IMR-90 (cell line): ENCODE measurements at regions not wholly inside any gene's neighbourhood (a gene's known extent, or its start where the extent isn't known, plus 50 kb on each side); places are given as distances from the start of the nearest gene placed in this dataset.

Source experiments
- ATAC-seq: fragments of 200-7000 bp; cut with Tn5 transposase; 2 replicates; pipeline ENCODE4 v1.9.1; 2020; ENCODE audit warnings: low read depth, mild to moderate bottlenecking, moderate library complexity
- BruUV-seq: library from RNA; stranded (reverse); fragments of 400-500 nt; replicated peaks from 2 replicates; lab custom pipeline; 2021; lab: Mats Ljungman, UMichigan
- CTCF ChIA-PET: fragments of 300-600 bp; formaldehyde crosslinking; extraction: SDS; loops from one replicate; lab custom pipeline; 2021; ENCODE audit warnings: antibody characterized with exemption; lab: Yijun Ruan, JAX
- POLR2A ChIA-PET: fragments of 300-600 bp; sonication (Branson Sonifier 250); formaldehyde crosslinking; loops from one replicate; lab custom pipeline; 2022; ENCODE audit warnings: antibody characterized with exemption; ENCODE audit not compliant: unreplicated experiment; lab: Charles Lee
- DNase-seq: peaks from one replicate; pipeline ENCODE4 v3.0.0; 2013
- H2AFZ ChIP-seq: replicated peaks from 2 replicates; pipeline ENCODE3; 2013; ENCODE audit warnings: low read length, mild to moderate bottlenecking; ENCODE audit not compliant: poor library complexity
- H2AK5ac ChIP-seq: 2 replicates; pipeline ENCODE4 v1.6.1; 2013; ENCODE audit warnings: low read depth, low read length, inconsistent platforms
- H2AK9ac ChIP-seq: replicated peaks from 2 replicates; pipeline ENCODE3; 2013; ENCODE audit warnings: mild to moderate bottlenecking, low read depth, low read length, moderate library complexity; ENCODE audit not compliant: poor library complexity
- H2BK120ac ChIP-seq: 2 replicates; pipeline ENCODE4 v1.6.1; 2013; ENCODE audit warnings: low read depth, low read length, inconsistent platforms
- H2BK15ac ChIP-seq: 3 replicates; pipeline ENCODE4 v1.6.1; 2013; ENCODE audit warnings: low read depth, low read length, inconsistent platforms
- H2BK20ac ChIP-seq: 2 replicates; pipeline ENCODE4 v1.6.1; 2013; ENCODE audit warnings: low read depth, mild to moderate bottlenecking, inconsistent platforms, low read length, moderate library complexity
- H2BK5ac ChIP-seq: 2 replicates; pipeline ENCODE4 v1.6.1; 2013; ENCODE audit warnings: mild to moderate bottlenecking, low read depth, low read length, inconsistent platforms; ENCODE audit not compliant: poor library complexity, severe bottlenecking
- H3K14ac ChIP-seq: replicated peaks from 2 replicates; pipeline ENCODE4 v1.6.1; 2013; ENCODE audit warnings: low read depth, low read length, inconsistent platforms
- H3K18ac ChIP-seq: 2 replicates; pipeline ENCODE4 v1.6.1; 2013; ENCODE audit warnings: low read depth, low read length, control low read depth
- H3K23ac ChIP-seq: 2 replicates; pipeline ENCODE4 v1.6.1; 2013; ENCODE audit warnings: low read depth, low read length, inconsistent platforms
- H3K27ac ChIP-seq: 2 replicates; pipeline ENCODE4 v1.5.1; 2013; ENCODE audit warnings: mild to moderate bottlenecking, control low read depth, low read length; ENCODE audit not compliant: insufficient read depth
- H3K27me3 ChIP-seq: 2 replicates; pipeline ENCODE4 v1.6.1; 2013; ENCODE audit warnings: low read length; ENCODE audit not compliant: control insufficient read depth, insufficient read depth
- H3K36me3 ChIP-seq: 2 replicates; pipeline ENCODE4 v1.6.1; 2013; ENCODE audit warnings: low read length, mixed read lengths; ENCODE audit not compliant: control insufficient read depth, insufficient read depth
- H3K4ac ChIP-seq: 2 replicates; pipeline ENCODE4 v1.6.1; 2013; ENCODE audit warnings: low read depth, low read length, inconsistent platforms
- H3K4me1 ChIP-seq: 2 replicates; pipeline ENCODE4 v1.6.1; 2013; ENCODE audit warnings: low read length, mixed read lengths; ENCODE audit not compliant: control insufficient read depth, insufficient read depth
- H3K4me2 ChIP-seq: 2 replicates; pipeline ENCODE4 v1.6.1; 2013; ENCODE audit warnings: low read depth, mild to moderate bottlenecking, control low read depth, low read length, moderate library complexity
- H3K4me3 ChIP-seq: 2 replicates; pipeline ENCODE4 v1.5.1; 2013; ENCODE audit warnings: low read depth, mild to moderate bottlenecking, control low read depth, low read length, moderate library complexity; ENCODE audit not compliant: insufficient read depth
- H3K56ac ChIP-seq: 2 replicates; pipeline ENCODE4 v1.6.1; 2013; ENCODE audit warnings: low read length, inconsistent platforms; ENCODE audit not compliant: insufficient read depth; ENCODE audit errors: extremely low read depth
- H3K79me1 ChIP-seq, 2 experiments: 2 replicates each; pipeline ENCODE4 v1.6.1; 2013; ENCODE audit warnings: low read length in 2 of 2, inconsistent platforms in 1 of 2, low read depth in 1 of 2
- H3K9ac ChIP-seq: 2 replicates; pipeline ENCODE4 v1.6.1; 2013; ENCODE audit warnings: low read depth, low read length, control low read depth
- H3K9me1 ChIP-seq: 2 replicates; pipeline ENCODE4 v1.6.1; 2013; ENCODE audit warnings: low read length, inconsistent platforms; ENCODE audit not compliant: insufficient read depth
- H3K9me3 ChIP-seq: 2 replicates; pipeline ENCODE4 v1.6.1; 2013; ENCODE audit warnings: low read length; ENCODE audit not compliant: control insufficient read depth, insufficient read depth
- H4K20me1 ChIP-seq: 2 replicates; pipeline ENCODE4 v1.6.1; 2013; ENCODE audit warnings: low read length, inconsistent platforms; ENCODE audit not compliant: insufficient read depth
- H4K5ac ChIP-seq: 2 replicates; pipeline ENCODE4 v1.6.1; 2013; ENCODE audit warnings: mild to moderate bottlenecking, low read depth, low read length, control low read depth
- H4K8ac ChIP-seq, 2 experiments: 2 replicates each; pipeline ENCODE4 v1.6.1; 2013; ENCODE audit warnings: low read depth in 2 of 2, low read length in 2 of 2, control low read depth in 1 of 2, inconsistent platforms in 1 of 2
- H4K91ac ChIP-seq: 2 replicates; pipeline ENCODE4 v1.6.1; 2013; ENCODE audit warnings: low read depth, low read length, inconsistent platforms; ENCODE audit not compliant: insufficient read depth
- BHLHE40 ChIP-seq: fragments of 150-350 bp; IDR thresholded peaks from 2 replicates; pipeline ENCODE4 v1.6.1; 2016; ENCODE audit warnings: mild to moderate bottlenecking, low read depth, low read length
- CHD1 ChIP-seq: IDR thresholded peaks from 2 replicates; pipeline ENCODE4 v1.6.1; 2012; ENCODE audit warnings: low read depth, low read length, improper control_type of control experiment
- CTCF ChIP-seq: conservative IDR thresholded peaks from 2 replicates; pipeline ENCODE4 v1.5.1; 2012; ENCODE audit warnings: mild to moderate bottlenecking, low read depth, low read length, improper control_type of control experiment
- MAFK ChIP-seq: IDR thresholded peaks from 2 replicates; pipeline ENCODE4 v1.6.1; 2012; ENCODE audit warnings: low read depth, low read length, improper control_type of control experiment
- MAZ ChIP-seq: IDR thresholded peaks from 2 replicates; pipeline ENCODE4 v1.6.1; 2012; ENCODE audit warnings: low read depth, mild to moderate bottlenecking, low read length, improper control_type of control experiment, moderate library complexity, borderline replicate concordance
- MXI1 ChIP-seq: IDR thresholded peaks from 2 replicates; pipeline ENCODE4 v1.6.1; 2012; ENCODE audit warnings: low read depth, mild to moderate bottlenecking, low read length, moderate library complexity, borderline replicate concordance
- NFE2L2 ChIP-seq: fragments of 150-350 bp; IDR thresholded peaks from 2 replicates; pipeline ENCODE4 v1.6.1; 2016; ENCODE audit warnings: low read depth, mild to moderate bottlenecking, low read length
- POLR2A ChIP-seq: IDR thresholded peaks from 2 replicates; pipeline ENCODE4 v1.6.1; 2012; ENCODE audit warnings: mild to moderate bottlenecking, low read depth, low read length
- RAD21 ChIP-seq: IDR thresholded peaks from 2 replicates; pipeline ENCODE4 v1.6.1; 2012; ENCODE audit warnings: low read length, improper control_type of control experiment
- RCOR1 ChIP-seq: IDR thresholded peaks from 2 replicates; pipeline ENCODE4 v1.6.1; 2012; ENCODE audit warnings: mild to moderate bottlenecking, low read length, improper control_type of control experiment; ENCODE audit not compliant: insufficient replicate concordance
- RFX5 ChIP-seq: IDR thresholded peaks from 2 replicates; pipeline ENCODE4 v1.8.0; 2012; ENCODE audit warnings: low read depth, mild to moderate bottlenecking, low read length, moderate library complexity
- SMC3 ChIP-seq: fragments of 150-350 bp; IDR thresholded peaks from 2 replicates; pipeline ENCODE4 v1.6.1; 2016; ENCODE audit warnings: low read depth, mild to moderate bottlenecking, antibody characterized with exemption, low read length, moderate library complexity
- WGBS, 2 experiments: methylation state at CpG; one replicate each; pipeline versions ENCODE4 v1.1.5 to v1.1.7; 2013; ENCODE audit warnings: missing lambda C conversion rate in 2 of 2; ENCODE audit not compliant: insufficient read length in 1 of 2; ENCODE audit errors: extremely low coverage in 2 of 2; 5-methylcytosine and 5-hydroxymethylcytosine counted together
- dilution Hi-C: fragments of 300-500 bp; cut with HindIII; formaldehyde crosslinking; loops from one replicate; pipeline ENCODE4 v1.14.3; 2018; ENCODE audit warnings: low sequenced_read_pairs; ENCODE audit not compliant: unreplicated experiment
- in situ Hi-C: fragments of 300-500 bp; cut with MboI; formaldehyde crosslinking; loops from 3 replicates; pipeline ENCODE4 v1.14.3; 2019; ENCODE audit warnings: low sequenced_read_pairs, inconsistent platforms, mixed read lengths
- intact Hi-C: fragments of 100-400 bp; cut with micrococcal nuclease; formaldehyde crosslinking; loops from 2 replicates; pipeline ENCODE4 v1.10.0; 2022
- TF ChIP-seq, protein P1 (sequence below): fragments of 150-350 bp; IDR thresholded peaks from 2 replicates; pipeline ENCODE4 v1.6.1; 2017; ENCODE audit warnings: mild to moderate bottlenecking, antibody characterized with exemption, low read length, low read depth

GRCh38 chr20:54379893-54380584 lies 95.4 kb upstream of the DOK5 start:
- H3K9me3 ChIP-seq: no peaks in the 10 kb centered on the region
- H3K79me1 ChIP-seq: no peaks in the 10 kb centered on the region
- H2BK20ac ChIP-seq: no peak overlapping the region
- H3K23ac ChIP-seq: no peak overlapping the region
- ATAC-seq (no peak), DNase-seq (no peak)
- no peak overlapping the region for H2AK5ac ChIP-seq
- no peak overlapping the region for H3K18ac ChIP-seq
- TF ChIP-seq, protein P1, sequence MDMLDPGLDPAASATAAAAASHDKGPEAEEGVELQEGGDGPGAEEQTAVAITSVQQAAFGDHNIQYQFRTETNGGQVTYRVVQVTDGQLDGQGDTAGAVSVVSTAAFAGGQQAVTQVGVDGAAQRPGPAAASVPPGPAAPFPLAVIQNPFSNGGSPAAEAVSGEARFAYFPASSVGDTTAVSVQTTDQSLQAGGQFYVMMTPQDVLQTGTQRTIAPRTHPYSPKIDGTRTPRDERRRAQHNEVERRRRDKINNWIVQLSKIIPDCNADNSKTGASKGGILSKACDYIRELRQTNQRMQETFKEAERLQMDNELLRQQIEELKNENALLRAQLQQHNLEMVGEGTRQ: no peak
- TF ChIP-seq CTCF (no peak), MAFK (no peak), RFX5 (no peak), RAD21 (no peak), MAZ (no peak), CHD1 (no peak), BHLHE40 (no peak), POLR2A (no peak), RCOR1 (no peak), NFE2L2 (no peak), MXI1 (no peak), SMC3 (no peak)
- no peak overlapping the region for H2AFZ ChIP-seq
- ChIA-PET CTCF (no interaction called here), POLR2A (no interaction called here)
- no peaks in the 10 kb centered on the region for H3K27me3 ChIP-seq
- dilution Hi-C loops (no loop called here), in situ Hi-C loops (no loop called here), intact Hi-C loops (no loop called here)
- no peak overlapping the region for H4K91ac ChIP-seq
- H3K4me1 ChIP-seq: no peaks in the 10 kb centered on the region
- no peak overlapping the region for H2AK9ac ChIP-seq
- H2BK15ac ChIP-seq: no peak overlapping the region
- WGBS, 2 experiments: no CpG with 5 or more reads among the region's 7 CpGs
- no peak overlapping the region for H4K5ac ChIP-seq
- H4K20me1 ChIP-seq: no peaks in the 10 kb centered on the region
- H3K4me3 ChIP-seq: no peak overlapping the region
- H3K4ac ChIP-seq: no peak overlapping the region
- BruUV-seq: no TSS peak
- no peak overlapping the region for H3K14ac ChIP-seq
- no peaks in the 10 kb centered on the region for H3K36me3 ChIP-seq
- no peak overlapping the region for H3K27ac ChIP-seq
- no peak overlapping the region for H3K9ac ChIP-seq
- no peak overlapping the region for H4K8ac ChIP-seq
- no peak overlapping the region for H2BK120ac ChIP-seq
- H3K56ac ChIP-seq: no peak overlapping the region
- no peaks in the 10 kb centered on the region for H3K9me1 ChIP-seq
- H3K4me2 ChIP-seq: no peak overlapping the region
- H2BK5ac ChIP-seq: no peak overlapping the region
